CD4-positive, alpha-beta T cell (primary cell): ENCODE measurements at regions not wholly inside any gene's neighbourhood (a gene's known extent, or its start where the extent isn't known, plus 50 kb on each side); places are given as distances from the start of the nearest gene placed in this dataset.

Source experiments
- ATAC-seq: fragments of 200-7000 bp; cut with Tn5 transposase; one replicate; pipeline ENCODE4 v1.10.0; 2022; ENCODE audit warnings: mild to moderate bottlenecking; ENCODE audit not compliant: poor library complexity
- CTCF ChIA-PET: fragments of 350-600 bp; sonication (Branson Sonifier 250); formaldehyde crosslinking; loops from one replicate; lab custom pipeline; 2021; ENCODE audit warnings: antibody characterized with exemption, inconsistent platforms; lab: Charles Lee
- POLR2A ChIA-PET: fragments of 350-600 bp; sonication (Branson Sonifier 250); formaldehyde crosslinking; loops from one replicate; lab custom pipeline; 2021; ENCODE audit warnings: antibody characterized with exemption, inconsistent platforms; lab: Charles Lee
- DNase-seq, 14 experiments: peaks; one replicate each; pipeline ENCODE4 v3.0.0-alpha.2; 2013 to 2020; ENCODE audit warnings: mixed read lengths in 2 of 14
- H3K27ac ChIP-seq, 2 donors: one replicate each; pipeline versions ENCODE4 v1.5.1 to v1.7.0; 2013; ENCODE audit warnings: low read length in 2 of 2, low read depth in 1 of 2, mild to moderate bottlenecking in 1 of 2
- H3K27me3 ChIP-seq, 2 experiments: 1 replicate in 1 of 2; 2 replicates in 1 of 2; pipeline versions ENCODE4 v1.6.1 to v1.7.0; 2013; ENCODE audit warnings: low read length in 2 of 2, control low read depth in 1 of 2, mild to moderate bottlenecking in 1 of 2, moderate library complexity in 1 of 2; ENCODE audit not compliant: insufficient read depth in 2 of 2, control insufficient read depth in 1 of 2
- H3K36me3 ChIP-seq: one replicate; pipeline ENCODE4 v1.6.1; 2013; ENCODE audit warnings: low read length, control low read depth; ENCODE audit not compliant: insufficient read depth
- H3K4me1 ChIP-seq: one replicate; pipeline ENCODE4 v1.6.1; 2013; ENCODE audit warnings: low read length, control low read depth; ENCODE audit not compliant: insufficient read depth
- H3K4me3 ChIP-seq: one replicate; pipeline ENCODE4 v1.5.1; 2013; ENCODE audit warnings: mild to moderate bottlenecking, low read length, moderate library complexity
- H3K9me3 ChIP-seq, 2 experiments: 1 replicate in 1 of 2; 2 replicates in 1 of 2; pipeline versions ENCODE4 v1.6.1 to v1.7.0; 2013; ENCODE audit warnings: low read length in 2 of 2, mild to moderate bottlenecking in 2 of 2, control low read depth in 1 of 2, moderate library complexity in 1 of 2; ENCODE audit not compliant: control insufficient read depth in 1 of 2, insufficient read depth in 1 of 2
- H3K27ac Mint-ChIP-seq: one replicate; pipeline ENCODE4 v1.8.0; 2020; ENCODE audit warnings: mixed read lengths
- H3K27me3 Mint-ChIP-seq: one replicate; pipeline ENCODE4 v1.8.0; 2021; ENCODE audit warnings: mixed read lengths
- H3K36me3 Mint-ChIP-seq: one replicate; pipeline ENCODE4 v1.8.0; 2021; ENCODE audit warnings: low read depth, mixed read lengths
- H3K4me1 Mint-ChIP-seq: one replicate; pipeline ENCODE4 v1.8.0; 2021; ENCODE audit warnings: low read depth, mixed read lengths
- H3K4me3 Mint-ChIP-seq: one replicate; pipeline ENCODE4 v1.8.0; 2020; ENCODE audit warnings: mild to moderate bottlenecking, mixed read lengths
- H3K9me3 Mint-ChIP-seq: one replicate; pipeline ENCODE4 v1.8.0; 2020; ENCODE audit warnings: mixed read lengths
- CTCF ChIP-seq: fragments of 200-600 bp; IDR thresholded peaks from one replicate; pipeline ENCODE4 v1.8.0; 2022; ENCODE audit warnings: antibody characterized with exemption, mild to moderate bottlenecking
- intact Hi-C, 2 experiments: fragments of 100-400 bp; cut with DNase I in 1 of 2; cut with micrococcal nuclease in 1 of 2; formaldehyde crosslinking; loops; one replicate each; pipeline versions ENCODE4 v1.15.1 to v1.9.0; 2023 to 2025; cut with DNase I, micrococcal nuclease

- ATAC-seq = peak; percentile 37
- Histone ChIP-seq H3K27ac (no peak overlapping the region), H3K27me3 (peaks cover 0 to 3% of the 10 kb centered on the region in 2 experiments), H3K4me3 (no peak overlapping the region), H3K36me3 (no peaks in the 10 kb centered on the region), H3K9me3 (peaks cover 0 to 12% of the 10 kb centered on the region in 2 experiments), H3K4me1 (peaks cover 8% of the 10 kb centered on the region)
- no peak overlapping the region for H3K4me3 Mint-ChIP-seq
- peak in 6 of 14 experiments; percentile 14 to 86 (median 44) for DNase-seq
- H3K27ac Mint-ChIP-seq = no peak overlapping the region
- H3K36me3 Mint-ChIP-seq = no peaks in the 10 kb centered on the region
- H3K27me3 Mint-ChIP-seq = no peaks in the 10 kb centered on the region
- intact Hi-C loops = no loop called here
- ChIA-PET POLR2A (no interaction called here), CTCF (no interaction called here)
- peaks cover 2% of the 10 kb centered on the region for H3K9me3 Mint-ChIP-seq
- H3K4me1 Mint-ChIP-seq = peaks cover 16% of the 10 kb centered on the region
- no peak for TF ChIP-seq CTCF
Observed at GRCh38 chr15:31511707-31512310, 185.2 kb downstream of the KLF13 start.

- Mint-ChIP-seq H3K27ac (no peak overlapping the region), H3K27me3 (peaks cover 4% of the 10 kb centered on the region), H3K36me3 (no peaks in the 10 kb centered on the region), H3K4me1 (peaks cover 16% of the 10 kb centered on the region), H3K9me3 (no peaks in the 10 kb centered on the region), H3K4me3 (no peak overlapping the region)
- ChIA-PET POLR2A (no interaction called here), CTCF (no interaction called here)
- intact Hi-C loops = no loop called here
- Histone ChIP-seq H3K27me3 (peaks cover 0 to 3% of the 10 kb centered on the region in 2 experiments), H3K4me3 (no peak overlapping the region), H3K4me1 (peaks cover 8% of the 10 kb centered on the region), H3K27ac (no peak overlapping the region), H3K36me3 (no peaks in the 10 kb centered on the region), H3K9me3 (peaks cover 0 to 11% of the 10 kb centered on the region in 2 experiments)
- TF ChIP-seq CTCF = no peak
- ATAC-seq = no peak
- no peak for DNase-seq
Observed at GRCh38 chr15:31513178-31513577, 186.5 kb downstream of the KLF13 start.

- Histone ChIP-seq H3K27me3 (peaks cover 0 to 3% of the 10 kb centered on the region in 2 experiments), H3K4me1 (peaks cover 8% of the 10 kb centered on the region), H3K9me3 (no peaks in the 10 kb centered on the region), H3K4me3 (no peak overlapping the region), H3K27ac (no peak overlapping the region), H3K36me3 (no peaks in the 10 kb centered on the region)
- no peak for DNase-seq
- Mint-ChIP-seq H3K27ac (no peak overlapping the region), H3K36me3 (no peaks in the 10 kb centered on the region), H3K4me3 (no peak overlapping the region), H3K4me1 (peaks cover 16% of the 10 kb centered on the region), H3K9me3 (no peaks in the 10 kb centered on the region), H3K27me3 (peaks cover 4% of the 10 kb centered on the region)
- intact Hi-C loops = no loop called here
- ATAC-seq = no peak
- TF ChIP-seq CTCF = no peak
- POLR2A ChIA-PET = no interaction called here
- CTCF ChIA-PET = no interaction called here
Observed at GRCh38 chr15:31516440-31516839, 189.8 kb downstream of the KLF13 start.
